ENCODE measurements at regions not wholly inside any gene's neighbourhood (a gene's known extent, or its start where the extent isn't known, plus 50 kb on each side); places are given as distances from the start of the nearest gene placed in this dataset.
"Not testable (repeated sequence)": the region's sequence is repeated elsewhere in the genome, so short reads cannot be mapped to it uniquely, and the experiment has no call there.

GRCh38 chr21:15640113-15640512 is 89.7 kb upstream of the USP25 start:
- H3K4me1 Mint-ChIP-seq (ENCODE audit: low read depth); intact Hi-C loops (cut with micrococcal nuclease); H3K36me3 Mint-ChIP-seq (ENCODE audit: low read depth); DNase-seq (ENCODE audit: low spot score); H3K27ac Mint-ChIP-seq; H3K27me3 Mint-ChIP-seq (ENCODE audit: low read depth); H3K9me3 Mint-ChIP-seq; H3K4me3 Mint-ChIP-seq (ENCODE audit: low read depth): not testable (repeated sequence)

GRCh38 chr21:15644489-15644888 is 85.3 kb upstream of the USP25 start:
- Mint-ChIP-seq H3K27me3 (ENCODE audit: low read depth) (no peaks in the 10 kb centered on the region), H3K4me3 (ENCODE audit: low read depth) (no peak overlapping the region), H3K36me3 (ENCODE audit: low read depth) (no peaks in the 10 kb centered on the region), H3K9me3 (no peaks in the 10 kb centered on the region), H3K4me1 (ENCODE audit: low read depth) (no peaks in the 10 kb centered on the region), H3K27ac (no peak overlapping the region)
- DNase-seq (ENCODE audit: low spot score): no peak
- intact Hi-C loops (cut with micrococcal nuclease): no loop called here

- intact Hi-C loops (cut with micrococcal nuclease): no loop called here
- H3K27me3 Mint-ChIP-seq (ENCODE audit: low read depth): no peaks in the 10 kb centered on the region
- H3K4me3 Mint-ChIP-seq (ENCODE audit: low read depth): no peak overlapping the region
- no peaks in the 10 kb centered on the region for H3K4me1 Mint-ChIP-seq (ENCODE audit: low read depth)
- DNase-seq (ENCODE audit: low spot score): no peak
- no peaks in the 10 kb centered on the region for H3K9me3 Mint-ChIP-seq
- no peaks in the 10 kb centered on the region for H3K36me3 Mint-ChIP-seq (ENCODE audit: low read depth)
- H3K27ac Mint-ChIP-seq: no peak overlapping the region
Observed at GRCh38 chr21:15645830-15646229, 84.0 kb upstream of the USP25 start.

GRCh38 chr21:15650735-15651134 is 79.0 kb upstream of the USP25 start:
- H3K9me3 Mint-ChIP-seq: no peaks in the 10 kb centered on the region
- H3K36me3 Mint-ChIP-seq (ENCODE audit: low read depth): no peaks in the 10 kb centered on the region
- H3K27me3 Mint-ChIP-seq (ENCODE audit: low read depth): no peaks in the 10 kb centered on the region
- no peak overlapping the region for H3K27ac Mint-ChIP-seq
- no peaks in the 10 kb centered on the region for H3K4me1 Mint-ChIP-seq (ENCODE audit: low read depth)
- H3K4me3 Mint-ChIP-seq (ENCODE audit: low read depth): no peak overlapping the region
- DNase-seq (ENCODE audit: low spot score): no peak
- intact Hi-C loops (cut with micrococcal nuclease): no loop called here

GRCh38 chr21:15651172-15651571 is 78.6 kb upstream of the USP25 start:
- Mint-ChIP-seq H3K9me3 (no peaks in the 10 kb centered on the region), H3K27me3 (ENCODE audit: low read depth) (no peaks in the 10 kb centered on the region), H3K4me3 (ENCODE audit: low read depth) (no peak overlapping the region), H3K36me3 (ENCODE audit: low read depth) (no peaks in the 10 kb centered on the region), H3K27ac (no peak overlapping the region), H3K4me1 (ENCODE audit: low read depth) (no peaks in the 10 kb centered on the region)
- DNase-seq (ENCODE audit: low spot score): no peak
- intact Hi-C loops (cut with micrococcal nuclease): no loop called here

- no peaks in the 10 kb centered on the region for H3K36me3 Mint-ChIP-seq (ENCODE audit: low read depth)
Observed at GRCh38 chr21:15653710-15654109, 76.1 kb upstream of the USP25 start.

GRCh38 chr21:15654171-15654570 is 75.6 kb upstream of the USP25 start:
- H3K4me3 Mint-ChIP-seq (ENCODE audit: low read depth): no peak overlapping the region
- no peaks in the 10 kb centered on the region for H3K4me1 Mint-ChIP-seq (ENCODE audit: low read depth)
- H3K9me3 Mint-ChIP-seq: no peaks in the 10 kb centered on the region
- no peak overlapping the region for H3K27ac Mint-ChIP-seq
- no peaks in the 10 kb centered on the region for H3K36me3 Mint-ChIP-seq (ENCODE audit: low read depth)
- no peaks in the 10 kb centered on the region for H3K27me3 Mint-ChIP-seq (ENCODE audit: low read depth)
- DNase-seq (ENCODE audit: low spot score): no peak
- intact Hi-C loops (cut with micrococcal nuclease): no loop called here

More at GRCh38 chr21:15653710-15654109, 76.1 kb upstream of the USP25 start:
- DNase-seq (ENCODE audit: low spot score): no peak
- no peaks in the 10 kb centered on the region for H3K27me3 Mint-ChIP-seq (ENCODE audit: low read depth)
- H3K4me1 Mint-ChIP-seq (ENCODE audit: low read depth): no peaks in the 10 kb centered on the region
- no peak overlapping the region for H3K4me3 Mint-ChIP-seq (ENCODE audit: low read depth)
- H3K9me3 Mint-ChIP-seq: no peaks in the 10 kb centered on the region
- intact Hi-C loops (cut with micrococcal nuclease): no loop called here
- no peak overlapping the region for H3K27ac Mint-ChIP-seq

GRCh38 chr21:15659753-15660422 is 69.9 kb upstream of the USP25 start:
- Mint-ChIP-seq H3K27ac (no peak overlapping the region), H3K27me3 (ENCODE audit: low read depth) (no peaks in the 10 kb centered on the region), H3K4me3 (ENCODE audit: low read depth) (no peak overlapping the region), H3K36me3 (ENCODE audit: low read depth) (no peaks in the 10 kb centered on the region), H3K9me3 (no peaks in the 10 kb centered on the region), H3K4me1 (ENCODE audit: low read depth) (no peaks in the 10 kb centered on the region)
- intact Hi-C loops (cut with micrococcal nuclease): no loop called here
- DNase-seq (ENCODE audit: low spot score): no peak

- no peaks in the 10 kb centered on the region for H3K9me3 Mint-ChIP-seq
Observed at GRCh38 chr21:15660423-15660804, 69.4 kb upstream of the USP25 start.

GRCh38 chr21:15667010-15667409 is 62.8 kb upstream of the USP25 start:
- Mint-ChIP-seq H3K27ac (no peak overlapping the region), H3K36me3 (ENCODE audit: low read depth) (no peaks in the 10 kb centered on the region), H3K27me3 (ENCODE audit: low read depth) (no peaks in the 10 kb centered on the region), H3K4me3 (ENCODE audit: low read depth) (no peak overlapping the region), H3K9me3 (no peaks in the 10 kb centered on the region), H3K4me1 (ENCODE audit: low read depth) (no peaks in the 10 kb centered on the region)
- DNase-seq (ENCODE audit: low spot score): no peak
- intact Hi-C loops (cut with micrococcal nuclease): no loop called here

More at GRCh38 chr21:15660423-15660804, 69.4 kb upstream of the USP25 start:
- Mint-ChIP-seq H3K36me3 (ENCODE audit: low read depth) (no peaks in the 10 kb centered on the region), H3K27ac (no peak overlapping the region), H3K4me1 (ENCODE audit: low read depth) (no peaks in the 10 kb centered on the region), H3K27me3 (ENCODE audit: low read depth) (no peaks in the 10 kb centered on the region), H3K4me3 (ENCODE audit: low read depth) (no peak overlapping the region)
- DNase-seq (ENCODE audit: low spot score): no peak
- intact Hi-C loops (cut with micrococcal nuclease): no loop called here

- H3K27me3 Mint-ChIP-seq (ENCODE audit: low read depth): no peaks in the 10 kb centered on the region
- H3K9me3 Mint-ChIP-seq: no peaks in the 10 kb centered on the region
- intact Hi-C loops (cut with micrococcal nuclease): no loop called here
- no peak for DNase-seq (ENCODE audit: low spot score)
- no peaks in the 10 kb centered on the region for H3K36me3 Mint-ChIP-seq (ENCODE audit: low read depth)
- H3K4me1 Mint-ChIP-seq (ENCODE audit: low read depth): no peaks in the 10 kb centered on the region
- H3K4me3 Mint-ChIP-seq (ENCODE audit: low read depth): no peak overlapping the region
- no peak overlapping the region for H3K27ac Mint-ChIP-seq
Observed at GRCh38 chr21:15667819-15668218, 62.0 kb upstream of the USP25 start.

GRCh38 chr21:15669247-15669646 is 60.5 kb upstream of the USP25 start:
- H3K27ac Mint-ChIP-seq: no peak overlapping the region
- no peaks in the 10 kb centered on the region for H3K36me3 Mint-ChIP-seq (ENCODE audit: low read depth)
- intact Hi-C loops (cut with micrococcal nuclease): no loop called here
- no peaks in the 10 kb centered on the region for H3K4me1 Mint-ChIP-seq (ENCODE audit: low read depth)
- H3K27me3 Mint-ChIP-seq (ENCODE audit: low read depth): no peaks in the 10 kb centered on the region
- no peak for DNase-seq (ENCODE audit: low spot score)
- H3K9me3 Mint-ChIP-seq: no peaks in the 10 kb centered on the region
- H3K4me3 Mint-ChIP-seq (ENCODE audit: low read depth): no peak overlapping the region

- H3K9me3 Mint-ChIP-seq: no peaks in the 10 kb centered on the region
- H3K4me3 Mint-ChIP-seq (ENCODE audit: low read depth): no peak overlapping the region
- no peaks in the 10 kb centered on the region for H3K4me1 Mint-ChIP-seq (ENCODE audit: low read depth)
- H3K36me3 Mint-ChIP-seq (ENCODE audit: low read depth): no peaks in the 10 kb centered on the region
- peaks cover 2% of the 10 kb centered on the region for H3K27me3 Mint-ChIP-seq (ENCODE audit: low read depth)
- H3K27ac Mint-ChIP-seq: no peak overlapping the region
- DNase-seq (ENCODE audit: low spot score): no peak
- intact Hi-C loops (cut with micrococcal nuclease): no loop called here
Observed at GRCh38 chr21:15671188-15671587, 58.6 kb upstream of the USP25 start.

GRCh38 chr21:15672578-15672977 is 57.2 kb upstream of the USP25 start:
- H3K27me3 Mint-ChIP-seq (ENCODE audit: low read depth); DNase-seq (ENCODE audit: low spot score); H3K27ac Mint-ChIP-seq; H3K4me1 Mint-ChIP-seq (ENCODE audit: low read depth); H3K9me3 Mint-ChIP-seq; H3K36me3 Mint-ChIP-seq (ENCODE audit: low read depth); H3K4me3 Mint-ChIP-seq (ENCODE audit: low read depth); intact Hi-C loops (cut with micrococcal nuclease): not testable (repeated sequence)

Data from activated T-helper 2 cell treated with anti-CD3 and anti-CD28 coated beads, Interferon-gamma antibody, Interleukin-2, Interleukin-4, amounts not matched to agents 10 μg/mL and 5 μg/mL and 100 μg/mL, durations not matched to agents 14 hours and 24 hours and 36 hours (primary cell).